ENCODE measurements at regions not wholly inside any gene's neighbourhood (a gene's known extent, or its start where the extent isn't known, plus 50 kb on each side); places are given as distances from the start of the nearest gene placed in this dataset.

DNA sequence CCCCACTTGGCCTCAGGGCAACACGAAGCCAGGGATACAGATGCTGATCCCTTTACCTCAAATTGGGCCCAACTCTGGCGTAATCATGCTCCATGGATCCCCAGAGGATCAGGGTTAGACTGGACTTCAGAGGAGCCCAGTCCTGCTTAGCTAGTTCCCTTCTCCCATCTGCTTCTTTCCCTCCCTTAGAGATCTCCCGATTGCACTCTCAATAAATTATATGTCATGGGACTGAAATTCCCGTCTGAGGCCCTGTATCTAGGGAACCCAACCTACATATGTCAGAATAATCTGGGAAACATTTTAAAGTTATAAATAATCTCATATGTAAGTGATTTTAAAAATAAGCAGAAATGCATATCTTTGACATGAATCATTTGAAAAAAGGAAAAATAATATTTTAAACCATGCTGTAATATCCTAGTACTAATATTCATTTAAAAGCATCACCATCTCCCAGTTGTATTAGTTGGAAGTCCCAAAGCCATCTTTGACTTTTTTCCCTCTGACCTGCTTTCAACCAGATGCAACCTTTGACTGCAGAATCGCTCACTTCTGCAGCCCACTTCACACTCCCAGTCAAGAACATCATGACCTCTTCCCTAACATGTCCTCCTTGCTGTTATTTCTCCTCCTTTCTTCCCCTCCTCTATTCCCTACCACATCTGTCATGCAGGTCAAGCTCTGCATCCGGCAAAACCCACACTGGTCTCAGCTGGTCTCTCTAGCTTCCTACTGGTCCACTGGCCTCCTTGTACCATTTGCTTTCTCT lies 393.6 kb downstream of the BTBD3 start:
- no peaks in the 10 kb centered on the region for H3K27me3 ChIP-seq (ENCODE audit: control insufficient read depth in 1 of 2, insufficient read depth in 2 of 2, low read length in 2 of 2)
- H3K4me3 ChIP-seq (ENCODE audit: low read length in 2 of 2) = no peak overlapping the region
- H3K9ac ChIP-seq (ENCODE audit: low read length in 2 of 2) = no peak overlapping the region
- H3K4me1 ChIP-seq (ENCODE audit: control insufficient read depth, insufficient read depth, low read length) = no peaks in the 10 kb centered on the region
- no peak overlapping the region for H3K27ac ChIP-seq (ENCODE audit: low read length)
- H3K36me3 ChIP-seq (ENCODE audit: control insufficient read depth in 2 of 2, insufficient read depth in 2 of 2, low read length in 2 of 2) = no peaks in the 10 kb centered on the region
- H3K9me3 ChIP-seq (ENCODE audit: control insufficient read depth in 2 of 2, low read length in 2 of 2) = peaks cover 0 to 3% of the 10 kb centered on the region in 2 donors

- H3K27ac ChIP-seq (ENCODE audit: low read length) = no peak overlapping the region
- H3K36me3 ChIP-seq (ENCODE audit: control insufficient read depth in 2 of 2, insufficient read depth in 2 of 2, low read length in 2 of 2) = no peaks in the 10 kb centered on the region
- H3K4me3 ChIP-seq (ENCODE audit: low read length in 2 of 2) = no peak overlapping the region
- H3K9ac ChIP-seq (ENCODE audit: low read length in 2 of 2) = no peak overlapping the region
- no peaks in the 10 kb centered on the region for H3K4me1 ChIP-seq (ENCODE audit: control insufficient read depth, insufficient read depth, low read length)
- peaks cover 0 to 3% of the 10 kb centered on the region in 2 donors for H3K9me3 ChIP-seq (ENCODE audit: control insufficient read depth in 2 of 2, low read length in 2 of 2)
- H3K27me3 ChIP-seq (ENCODE audit: control insufficient read depth in 1 of 2, insufficient read depth in 2 of 2, low read length in 2 of 2) = no peaks in the 10 kb centered on the region
These were observed 398.0 kb downstream of the BTBD3 start for GRCh38 chr20:12315652-12316051.

- Histone ChIP-seq H3K36me3 (ENCODE audit: control insufficient read depth in 2 of 2, insufficient read depth in 2 of 2, low read length in 2 of 2) (no peaks in the 10 kb centered on the region), H3K9me3 (ENCODE audit: control insufficient read depth in 2 of 2, low read length in 2 of 2) (no peaks in the 10 kb centered on the region), H3K4me3 (ENCODE audit: low read length in 2 of 2) (no peak overlapping the region), H3K9ac (ENCODE audit: low read length in 2 of 2) (no peak overlapping the region), H3K27ac (ENCODE audit: low read length) (no peak overlapping the region), H3K27me3 (ENCODE audit: control insufficient read depth in 1 of 2, insufficient read depth in 2 of 2, low read length in 2 of 2) (no peaks in the 10 kb centered on the region), H3K4me1 (ENCODE audit: control insufficient read depth, insufficient read depth, low read length) (no peaks in the 10 kb centered on the region)
These were observed 399.1 kb downstream of the BTBD3 start for GRCh38 chr20:12316794-12317193.

- no peak overlapping the region for H3K9ac ChIP-seq (ENCODE audit: low read length in 2 of 2)
- no peaks in the 10 kb centered on the region for H3K4me1 ChIP-seq (ENCODE audit: control insufficient read depth, insufficient read depth, low read length)
- H3K4me3 ChIP-seq (ENCODE audit: low read length in 2 of 2) = no peak overlapping the region
- H3K27me3 ChIP-seq (ENCODE audit: control insufficient read depth in 1 of 2, insufficient read depth in 2 of 2, low read length in 2 of 2) = no peaks in the 10 kb centered on the region
- H3K36me3 ChIP-seq (ENCODE audit: control insufficient read depth in 2 of 2, insufficient read depth in 2 of 2, low read length in 2 of 2) = no peaks in the 10 kb centered on the region
- H3K9me3 ChIP-seq (ENCODE audit: control insufficient read depth in 2 of 2, low read length in 2 of 2) = no peaks in the 10 kb centered on the region
- H3K27ac ChIP-seq (ENCODE audit: low read length) = no peak overlapping the region
These were observed 399.7 kb downstream of the BTBD3 start for GRCh38 chr20:12317433-12317832.

DNA sequence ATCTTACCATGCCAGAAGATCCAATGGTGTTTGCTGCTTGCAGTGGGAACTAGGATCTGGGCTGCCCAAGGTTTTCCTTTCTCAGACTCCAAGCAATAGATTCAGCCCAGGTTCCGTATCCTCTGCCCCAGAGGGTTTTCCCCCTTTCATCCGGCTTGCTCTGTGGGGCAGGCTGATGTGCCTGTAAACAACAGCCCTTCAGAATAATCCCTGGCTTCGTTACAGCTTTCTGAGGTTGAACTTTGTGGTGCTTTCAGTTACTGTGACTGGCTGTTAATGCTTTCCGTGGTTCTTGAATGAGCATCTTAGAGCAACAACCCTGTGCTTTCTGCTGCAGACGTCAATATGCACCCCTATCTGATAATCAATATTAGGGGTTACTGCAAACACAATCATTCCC lies 400.4 kb downstream of the BTBD3 start:
- Histone ChIP-seq H3K27me3 (ENCODE audit: control insufficient read depth in 1 of 2, insufficient read depth in 2 of 2, low read length in 2 of 2) (no peaks in the 10 kb centered on the region), H3K4me1 (ENCODE audit: control insufficient read depth, insufficient read depth, low read length) (no peaks in the 10 kb centered on the region), H3K36me3 (ENCODE audit: control insufficient read depth in 2 of 2, insufficient read depth in 2 of 2, low read length in 2 of 2) (no peaks in the 10 kb centered on the region), H3K4me3 (ENCODE audit: low read length in 2 of 2) (no peak overlapping the region), H3K27ac (ENCODE audit: low read length) (no peak overlapping the region), H3K9me3 (ENCODE audit: control insufficient read depth in 2 of 2, low read length in 2 of 2) (no peaks in the 10 kb centered on the region), H3K9ac (ENCODE audit: low read length in 2 of 2) (no peak overlapping the region)

DNA sequence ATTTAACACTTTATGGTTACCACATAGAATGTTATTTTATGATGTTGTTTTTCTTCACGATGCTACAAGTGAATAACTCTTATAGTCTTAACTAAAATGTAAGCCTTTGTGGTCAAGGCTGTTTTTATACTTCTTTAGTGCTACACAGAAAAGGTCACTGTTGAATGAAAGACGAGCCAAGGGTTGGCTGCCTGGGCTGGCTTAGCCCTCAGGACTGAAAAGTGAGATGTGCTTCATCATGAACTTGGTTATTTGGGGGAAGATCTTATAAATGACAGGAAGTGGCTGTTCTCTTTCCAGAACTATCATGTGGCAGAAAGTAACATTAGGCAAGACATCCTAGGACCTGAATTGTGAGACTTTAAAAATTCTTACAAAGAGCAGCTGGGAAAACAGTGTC lies 404.0 kb downstream of the BTBD3 start:
- H3K36me3 ChIP-seq (ENCODE audit: control insufficient read depth in 2 of 2, insufficient read depth in 2 of 2, low read length in 2 of 2) = no peaks in the 10 kb centered on the region
- no peaks in the 10 kb centered on the region for H3K9me3 ChIP-seq (ENCODE audit: control insufficient read depth in 2 of 2, low read length in 2 of 2)
- H3K27ac ChIP-seq (ENCODE audit: low read length) = no peak overlapping the region
- no peaks in the 10 kb centered on the region for H3K27me3 ChIP-seq (ENCODE audit: control insufficient read depth in 1 of 2, insufficient read depth in 2 of 2, low read length in 2 of 2)
- no peak overlapping the region for H3K9ac ChIP-seq (ENCODE audit: low read length in 2 of 2)
- H3K4me3 ChIP-seq (ENCODE audit: low read length in 2 of 2) = no peak overlapping the region
- no peaks in the 10 kb centered on the region for H3K4me1 ChIP-seq (ENCODE audit: control insufficient read depth, insufficient read depth, low read length)

DNA sequence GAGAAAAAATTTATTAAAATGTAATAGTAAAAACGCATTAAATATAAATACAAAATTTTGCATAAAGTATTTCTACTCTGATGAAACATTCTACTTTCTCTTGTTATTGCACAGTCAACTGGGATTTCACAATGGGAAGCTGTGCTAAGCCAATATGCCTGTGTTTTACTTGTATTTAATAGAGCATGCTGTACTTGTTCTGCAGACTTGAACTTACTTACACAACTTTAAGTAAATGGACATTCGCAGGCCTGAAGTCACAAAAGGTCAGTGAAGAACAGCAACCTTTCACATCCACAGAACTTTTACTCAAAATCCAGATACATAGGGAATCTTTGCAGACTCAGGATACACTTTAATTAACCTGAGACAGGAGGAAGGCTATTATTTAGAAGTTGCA lies 409.5 kb downstream of the BTBD3 start:
- Histone ChIP-seq H3K27ac (ENCODE audit: low read length) (no peak overlapping the region), H3K36me3 (ENCODE audit: control insufficient read depth in 2 of 2, insufficient read depth in 2 of 2, low read length in 2 of 2) (no peaks in the 10 kb centered on the region), H3K4me3 (ENCODE audit: low read length in 2 of 2) (no peak overlapping the region), H3K27me3 (ENCODE audit: control insufficient read depth in 1 of 2, insufficient read depth in 2 of 2, low read length in 2 of 2) (no peaks in the 10 kb centered on the region), H3K9ac (ENCODE audit: low read length in 2 of 2) (no peak overlapping the region), H3K9me3 (ENCODE audit: control insufficient read depth in 2 of 2, low read length in 2 of 2) (no peaks in the 10 kb centered on the region), H3K4me1 (ENCODE audit: control insufficient read depth, insufficient read depth, low read length) (no peaks in the 10 kb centered on the region)

DNA sequence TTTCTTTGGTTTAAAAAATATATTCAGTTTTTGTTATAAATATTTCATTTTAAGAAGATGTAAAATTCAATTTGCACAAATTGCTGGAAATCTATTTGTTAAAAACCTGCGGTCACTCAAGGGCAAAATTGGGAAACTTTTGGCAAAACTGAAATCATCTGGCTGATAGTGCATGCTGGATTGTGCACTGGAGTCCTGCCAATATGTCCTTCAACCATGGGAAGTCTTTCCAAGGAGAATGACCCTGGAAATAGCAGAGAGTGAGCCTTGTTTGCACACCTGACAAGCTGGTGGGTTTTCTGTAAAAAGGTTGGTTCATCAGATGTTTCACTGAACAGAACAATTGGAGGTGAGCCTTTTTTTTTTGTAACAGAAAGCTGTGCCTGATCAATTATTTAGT lies 413.5 kb downstream of the BTBD3 start:
- no peak overlapping the region for H3K4me3 ChIP-seq (ENCODE audit: low read length in 2 of 2)
- no peaks in the 10 kb centered on the region for H3K4me1 ChIP-seq (ENCODE audit: control insufficient read depth, insufficient read depth, low read length)
- no peaks in the 10 kb centered on the region for H3K36me3 ChIP-seq (ENCODE audit: control insufficient read depth in 2 of 2, insufficient read depth in 2 of 2, low read length in 2 of 2)
- no peak overlapping the region for H3K27ac ChIP-seq (ENCODE audit: low read length)
- no peaks in the 10 kb centered on the region for H3K9me3 ChIP-seq (ENCODE audit: control insufficient read depth in 2 of 2, low read length in 2 of 2)
- no peaks in the 10 kb centered on the region for H3K27me3 ChIP-seq (ENCODE audit: control insufficient read depth in 1 of 2, insufficient read depth in 2 of 2, low read length in 2 of 2)
- no peak overlapping the region for H3K9ac ChIP-seq (ENCODE audit: low read length in 2 of 2)

DNA sequence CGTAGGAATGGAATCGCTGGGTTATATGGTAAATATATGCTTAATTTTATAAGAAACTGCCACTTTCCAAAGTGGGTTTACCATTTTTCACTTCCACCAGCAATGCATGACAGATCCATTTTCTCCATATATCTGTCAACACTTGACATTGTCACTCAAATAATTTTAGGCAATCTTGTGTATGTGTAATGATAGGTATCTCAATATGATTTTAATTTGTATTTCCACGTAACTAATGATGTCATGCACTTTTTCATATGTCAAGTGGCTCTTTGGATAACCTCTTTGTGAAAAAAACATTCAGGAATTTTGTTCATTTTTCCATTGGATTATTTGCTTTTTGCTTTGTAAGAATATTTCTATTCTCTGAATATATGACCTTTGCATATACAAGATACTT lies 419.9 kb downstream of the BTBD3 start:
- H3K4me1 ChIP-seq (ENCODE audit: control insufficient read depth, insufficient read depth, low read length) = no peaks in the 10 kb centered on the region
- no peak overlapping the region for H3K9ac ChIP-seq (ENCODE audit: low read length in 2 of 2)
- H3K27ac ChIP-seq (ENCODE audit: low read length) = no peak overlapping the region
- no peak overlapping the region for H3K4me3 ChIP-seq (ENCODE audit: low read length in 2 of 2)
- H3K36me3 ChIP-seq (ENCODE audit: control insufficient read depth in 2 of 2, insufficient read depth in 2 of 2, low read length in 2 of 2) = no peaks in the 10 kb centered on the region
- H3K27me3 ChIP-seq (ENCODE audit: control insufficient read depth in 1 of 2, insufficient read depth in 2 of 2, low read length in 2 of 2) = no peaks in the 10 kb centered on the region
- H3K9me3 ChIP-seq (ENCODE audit: control insufficient read depth in 2 of 2, low read length in 2 of 2) = no peaks in the 10 kb centered on the region

DNA sequence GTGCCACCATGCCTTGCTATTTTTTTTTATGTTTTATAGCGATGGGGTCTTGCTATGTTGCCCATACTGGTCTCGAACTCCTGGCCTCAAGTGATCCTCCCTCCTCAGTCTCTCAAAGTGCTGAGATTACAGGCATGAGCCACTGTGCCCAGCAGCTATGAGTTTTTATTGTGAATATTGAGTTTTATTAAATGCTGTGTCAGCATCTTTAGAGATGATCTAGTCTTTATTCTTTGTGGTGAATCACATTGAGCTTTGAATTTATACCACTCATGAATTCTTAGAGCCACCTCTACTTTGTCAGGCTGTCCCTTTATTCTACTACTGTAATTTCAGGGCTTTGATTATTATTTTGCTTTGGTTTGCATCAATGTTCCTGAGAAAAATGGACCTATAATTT lies 428.3 kb downstream of the BTBD3 start:
- no peak overlapping the region for H3K9ac ChIP-seq (ENCODE audit: low read length in 2 of 2)
- H3K4me3 ChIP-seq (ENCODE audit: low read length in 2 of 2) = no peak overlapping the region
- H3K4me1 ChIP-seq (ENCODE audit: control insufficient read depth, insufficient read depth, low read length) = no peaks in the 10 kb centered on the region
- H3K36me3 ChIP-seq (ENCODE audit: control insufficient read depth in 2 of 2, insufficient read depth in 2 of 2, low read length in 2 of 2) = no peaks in the 10 kb centered on the region
- no peaks in the 10 kb centered on the region for H3K27me3 ChIP-seq (ENCODE audit: control insufficient read depth in 1 of 2, insufficient read depth in 2 of 2, low read length in 2 of 2)
- H3K27ac ChIP-seq (ENCODE audit: low read length) = no peak overlapping the region
- H3K9me3 ChIP-seq (ENCODE audit: control insufficient read depth in 2 of 2, low read length in 2 of 2) = no peaks in the 10 kb centered on the region

GRCh38 chr20:12353842-12354241 lies 436.1 kb downstream of the BTBD3 start:
- Histone ChIP-seq H3K27ac (ENCODE audit: low read length) (no peak overlapping the region), H3K9ac (ENCODE audit: low read length in 2 of 2) (no peak overlapping the region), H3K27me3 (ENCODE audit: control insufficient read depth in 1 of 2, insufficient read depth in 2 of 2, low read length in 2 of 2) (no peaks in the 10 kb centered on the region), H3K36me3 (ENCODE audit: control insufficient read depth in 2 of 2, insufficient read depth in 2 of 2, low read length in 2 of 2) (no peaks in the 10 kb centered on the region), H3K9me3 (ENCODE audit: control insufficient read depth in 2 of 2, low read length in 2 of 2) (no peaks in the 10 kb centered on the region), H3K4me3 (ENCODE audit: low read length in 2 of 2) (no peak overlapping the region), H3K4me1 (ENCODE audit: control insufficient read depth, insufficient read depth, low read length) (no peaks in the 10 kb centered on the region)
